Activated T-cell treated with anti-CD3 and anti-CD28 coated beads for 24 hours (primary cell): ENCODE measurements at regions not wholly inside any gene's neighbourhood (a gene's known extent, or its start where the extent isn't known, plus 50 kb on each side); places are given as distances from the start of the nearest gene placed in this dataset.
"Not testable (repeated sequence)": the region's sequence is repeated elsewhere in the genome, so short reads cannot be mapped to it uniquely, and the experiment has no call there.

ENCODE experiments used
- DNase-seq: peaks from one replicate; pipeline ENCODE4 v3.0.0-alpha.2; 2020; ENCODE audit warnings: low read depth

DNA sequence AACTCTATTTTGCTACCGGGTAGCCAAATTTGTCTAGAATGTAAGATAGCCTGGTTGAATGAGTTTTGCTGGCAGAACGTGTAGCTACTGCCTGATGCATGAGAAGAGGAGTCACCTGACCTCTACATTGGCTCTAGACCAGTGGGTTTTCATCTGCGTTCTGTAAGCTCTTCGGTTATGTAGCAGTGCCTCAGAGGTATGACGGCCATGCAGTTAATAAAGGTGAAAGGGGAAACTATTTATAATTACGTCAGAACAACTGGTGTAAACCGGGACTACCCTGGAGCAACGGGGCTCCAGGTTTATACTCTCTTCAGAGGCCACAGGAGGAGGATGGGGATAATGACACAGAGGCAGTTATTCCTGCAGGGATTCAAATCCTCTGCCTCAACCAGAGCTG lies 173.4 kb upstream of the KITLG start:
- no peak for DNase-seq

DNA sequence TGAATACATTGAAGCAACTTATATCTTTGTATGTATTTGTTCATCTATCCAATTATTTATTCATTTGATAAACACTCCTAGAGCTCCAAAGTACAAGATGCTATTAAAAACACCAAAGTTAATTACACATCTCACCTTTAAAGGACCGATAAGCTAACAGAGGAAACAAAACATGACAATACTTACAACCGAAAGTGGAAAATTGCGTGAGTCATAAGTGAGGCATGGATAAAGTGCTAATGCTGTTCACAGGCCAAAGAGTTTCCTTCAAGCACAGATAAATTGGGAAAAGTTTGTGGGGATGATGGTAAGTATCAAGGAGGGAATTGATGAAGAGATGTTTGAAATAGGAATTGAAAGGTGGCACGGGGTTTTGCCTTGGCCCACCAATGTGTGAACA lies 172.8 kb upstream of the KITLG start:
- DNase-seq: no peak

DNA sequence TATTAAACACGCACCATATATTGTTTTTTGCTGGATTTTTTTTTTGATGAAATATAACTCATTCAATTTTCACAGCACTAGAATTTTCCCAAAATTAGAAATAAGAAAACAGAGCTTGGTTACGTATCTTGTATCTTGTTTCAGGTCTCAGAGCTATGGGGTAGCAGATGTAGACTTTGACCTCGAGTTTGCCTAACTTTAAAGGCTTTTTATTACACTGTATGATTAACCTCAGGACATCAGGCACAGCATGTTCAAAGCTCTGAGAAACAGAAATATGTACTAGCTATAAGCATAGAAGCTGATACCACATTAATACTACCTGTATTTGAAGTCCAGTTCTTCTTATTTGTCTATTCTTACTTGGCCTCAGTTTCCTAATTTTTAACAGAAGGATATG lies 171.9 kb upstream of the KITLG start:
- DNase-seq: no peak

DNA sequence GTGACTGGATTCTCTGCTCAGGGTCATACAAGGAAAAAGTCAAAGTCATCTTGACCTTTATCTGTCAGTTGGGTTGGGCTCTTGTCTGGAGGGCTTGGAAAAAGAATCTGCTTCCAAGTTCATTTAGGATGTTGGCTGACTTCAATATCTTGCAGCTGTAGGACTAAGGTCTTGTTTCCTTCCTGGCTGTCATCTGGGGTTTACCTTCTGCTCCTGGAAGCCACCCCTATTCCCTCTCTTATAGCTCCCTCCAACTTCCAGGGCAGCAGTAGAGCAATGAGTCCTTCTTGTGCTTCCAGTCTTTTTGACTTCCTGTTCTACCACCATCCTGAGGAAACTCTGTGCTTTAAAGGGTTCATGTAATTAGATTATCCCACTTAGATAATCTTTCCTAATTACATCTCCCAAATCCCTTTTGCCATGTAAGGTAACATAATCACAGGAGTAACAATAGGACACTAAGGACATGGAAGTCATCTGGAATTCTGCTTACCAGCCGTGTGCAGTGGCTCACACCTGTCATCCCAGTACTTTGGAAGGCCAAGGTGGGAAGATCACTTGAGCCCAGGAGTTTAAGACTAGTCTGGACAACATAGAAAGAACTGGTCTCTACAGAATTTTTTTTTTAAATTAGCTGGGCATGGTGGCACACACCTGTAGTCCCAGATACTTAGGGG lies 170.7 kb upstream of the KITLG start:
- no peak for DNase-seq

DNA sequence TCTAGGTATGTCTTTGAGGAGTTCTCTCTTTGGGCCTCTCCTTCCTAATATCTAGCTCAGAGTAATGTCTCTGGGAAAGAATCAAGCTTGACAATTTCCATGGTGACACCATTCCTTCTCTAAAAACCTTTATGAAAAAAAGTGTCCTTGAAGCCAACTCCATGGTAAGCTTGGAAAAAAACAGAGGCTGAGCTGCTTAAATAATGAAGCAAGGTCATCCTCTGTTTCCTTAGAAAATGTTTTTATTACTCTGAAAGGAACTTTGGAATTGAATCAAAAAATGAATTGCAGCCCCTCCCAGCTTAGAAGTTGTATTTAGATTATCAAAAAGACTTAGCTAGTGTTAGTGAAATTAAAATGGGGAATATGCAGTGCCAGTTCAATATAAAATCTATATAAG lies 166.1 kb upstream of the KITLG start:
- no peak for DNase-seq

DNA sequence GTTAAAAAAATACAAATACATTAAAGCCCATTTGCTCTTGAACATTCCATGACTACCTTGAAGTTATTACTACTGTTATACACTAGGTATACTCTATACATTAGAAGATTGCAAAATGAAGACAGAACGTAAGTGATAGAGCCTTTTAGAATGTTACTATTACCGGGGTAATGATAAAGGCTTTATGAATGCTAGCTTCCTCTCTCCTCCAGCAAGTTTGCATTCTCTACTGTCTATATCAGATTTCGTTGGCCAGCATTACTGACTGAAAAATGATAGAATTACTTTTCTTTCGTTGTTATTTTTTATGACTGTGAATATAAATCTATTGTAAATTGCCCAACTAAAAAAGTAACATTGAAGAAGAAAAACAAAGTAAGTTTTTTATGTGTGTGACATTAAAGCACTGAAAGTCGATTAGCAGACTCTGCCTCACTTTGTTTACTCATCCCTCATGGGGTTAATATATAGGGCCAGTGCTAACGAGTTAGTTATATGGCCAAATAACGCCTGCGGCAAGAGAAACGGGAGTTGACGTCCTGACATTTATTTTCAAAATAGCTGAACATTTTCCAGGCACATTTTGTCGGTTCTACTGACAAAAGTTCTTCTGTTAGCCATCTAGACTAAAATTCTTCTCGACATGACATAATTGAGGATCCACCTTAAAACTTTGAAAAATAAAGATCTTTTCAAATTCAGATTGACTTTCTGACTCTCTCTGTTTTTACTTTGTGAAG lies 163.8 kb upstream of the KITLG start:
- DNase-seq: no peak

DNA sequence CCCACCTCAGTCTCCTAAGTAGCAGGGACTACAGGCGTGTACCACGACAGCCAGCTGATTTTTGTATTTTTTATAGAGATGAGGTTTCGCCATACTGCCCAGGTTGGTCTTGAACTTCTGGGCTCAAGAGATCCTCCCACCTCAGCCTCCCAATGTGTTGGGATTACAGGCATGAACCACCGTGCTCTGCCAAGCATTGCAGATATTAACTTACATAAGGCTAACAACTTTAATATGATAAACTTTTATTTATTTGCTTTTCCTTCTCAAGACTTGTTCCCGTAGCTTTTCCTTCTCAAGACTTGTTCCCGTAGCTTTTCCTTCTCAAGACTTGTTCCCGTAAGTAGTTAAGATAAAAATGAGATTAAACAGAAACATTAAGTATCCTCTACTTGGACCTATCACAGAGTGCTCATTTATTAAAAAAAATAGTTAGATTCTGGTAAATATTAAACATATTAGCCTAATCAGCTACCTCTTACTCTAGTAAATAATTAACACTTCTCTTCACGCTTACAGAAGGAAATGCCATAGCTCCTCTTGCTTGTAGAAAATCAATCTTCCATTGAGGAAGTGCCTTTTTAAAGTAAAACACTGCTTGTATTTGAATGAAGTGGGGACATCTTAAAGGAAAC lies 157.7 kb upstream of the KITLG start:
- no peak for DNase-seq

DNA sequence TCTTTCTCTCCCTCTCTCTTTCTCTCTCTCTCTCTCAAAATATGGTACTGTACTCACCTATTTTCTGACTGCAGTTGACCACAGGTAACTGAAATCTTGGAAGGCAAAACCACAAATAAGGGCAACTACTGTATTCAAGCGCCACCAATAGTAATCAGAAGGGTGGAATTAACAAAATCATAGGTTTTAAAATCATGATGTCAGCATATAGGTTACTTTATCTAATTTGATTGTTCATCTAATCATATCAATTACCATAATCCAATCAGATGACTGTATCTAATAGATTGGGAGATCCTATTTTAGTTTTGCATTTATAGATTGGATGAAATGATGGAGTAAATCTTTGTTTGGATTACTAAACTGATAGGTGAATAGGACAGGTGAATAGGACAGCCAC lies 155.8 kb upstream of the KITLG start:
- no peak for DNase-seq

DNA sequence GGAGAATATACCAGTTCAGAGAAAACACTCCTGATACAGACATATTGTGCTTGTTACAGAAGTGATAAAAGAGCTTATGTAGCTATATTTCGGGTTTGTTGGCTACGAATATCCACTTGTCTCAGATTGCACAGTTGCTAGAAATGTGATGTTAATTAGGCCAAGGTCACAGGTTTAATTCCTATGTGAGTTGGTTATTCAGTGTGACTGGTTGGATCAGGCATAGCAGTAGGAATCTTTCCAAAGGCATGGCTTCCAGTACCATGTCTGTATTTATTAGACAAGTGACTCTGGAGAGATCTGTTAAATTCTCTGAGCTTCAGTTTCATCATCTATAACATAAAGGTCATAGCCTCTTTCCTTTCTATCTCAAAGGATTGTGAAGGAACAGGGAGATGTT lies 152.7 kb upstream of the KITLG start:
- DNase-seq: no peak

DNA sequence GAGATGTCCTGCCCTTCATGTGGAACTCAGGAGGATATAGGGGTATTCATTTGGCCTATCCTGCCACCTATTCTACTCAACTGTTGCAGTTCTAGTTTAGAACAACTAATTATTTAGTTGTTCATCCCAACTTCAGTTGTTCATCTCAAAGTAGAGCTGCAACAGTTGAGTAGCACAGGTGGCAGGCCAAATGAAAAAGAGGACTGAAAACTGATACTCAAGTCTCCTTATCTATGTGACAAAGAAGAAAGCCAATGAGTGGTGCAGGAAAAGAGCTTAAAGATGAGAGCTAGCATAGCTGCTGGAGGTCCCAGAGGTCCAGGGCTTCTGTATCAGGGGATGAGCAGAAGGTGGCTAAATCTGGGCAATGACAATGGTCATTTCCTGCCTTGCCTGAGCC lies 148.9 kb upstream of the KITLG start:
- no peak for DNase-seq

DNA sequence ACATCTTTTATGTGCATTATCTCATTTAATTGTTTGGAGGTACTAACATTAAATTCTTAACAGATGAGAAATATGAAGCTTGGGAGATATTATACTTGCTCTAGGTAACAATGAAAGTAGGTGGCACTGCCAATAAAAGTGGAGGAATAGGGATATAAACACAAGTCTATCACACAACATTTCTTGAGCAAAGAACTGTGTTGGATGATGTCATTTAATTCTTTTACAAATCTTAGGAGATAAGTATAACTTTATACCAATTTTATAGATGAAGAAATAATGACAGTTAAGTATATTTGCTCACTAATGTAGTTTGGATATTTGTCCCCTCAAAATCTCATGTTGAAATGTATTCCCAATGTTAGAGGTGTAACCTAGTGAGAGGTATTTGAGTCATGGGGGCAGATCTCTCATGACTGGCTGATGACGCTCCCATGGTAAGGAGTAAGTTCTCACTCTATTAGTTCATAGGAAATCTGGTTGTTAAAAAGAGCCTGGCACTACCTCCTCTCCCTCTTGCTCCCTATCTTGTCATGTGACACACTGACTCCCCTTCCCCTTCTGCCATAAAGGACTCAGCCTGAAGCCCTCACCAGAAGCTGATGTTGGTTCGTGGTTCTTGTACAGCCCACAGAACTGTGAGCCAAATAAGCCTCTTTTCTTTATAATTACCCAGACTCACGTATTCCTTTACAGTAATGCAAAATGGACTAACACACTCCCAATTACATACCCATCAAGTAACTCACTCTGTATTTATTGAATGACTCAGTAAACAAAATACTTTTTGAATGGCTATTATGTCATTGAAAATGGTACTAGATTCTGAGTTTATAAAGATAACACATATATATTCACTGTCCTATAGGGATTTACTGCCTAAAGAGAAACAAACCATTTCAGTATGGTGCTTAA lies 146.8 kb upstream of the KITLG start:
- DNase-seq: no peak

DNA sequence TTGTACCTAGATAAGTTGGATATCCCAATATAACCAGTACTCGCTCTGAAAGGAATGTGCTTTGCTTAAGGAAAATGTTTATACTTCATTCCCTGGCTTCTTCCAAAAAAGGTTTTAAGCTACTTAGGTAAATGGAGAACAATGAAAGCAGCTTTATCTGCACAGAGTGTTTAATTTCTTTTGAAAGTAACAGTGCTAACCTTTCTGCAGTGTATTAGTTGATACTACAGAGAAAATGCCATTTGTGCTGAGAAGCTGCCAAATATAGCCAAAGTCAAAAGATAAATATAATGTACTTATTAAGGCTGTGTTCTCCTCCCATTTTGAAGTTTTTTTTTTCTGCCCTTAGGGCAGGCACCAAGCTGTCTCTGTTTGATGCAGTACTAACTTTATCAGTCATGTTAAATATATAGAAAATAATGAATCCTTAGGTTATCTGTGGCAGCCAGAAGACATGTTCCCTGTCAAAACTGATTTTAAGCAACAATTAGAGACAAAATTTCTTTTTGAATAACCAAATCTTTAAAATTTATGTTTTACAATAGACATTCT lies 145.4 kb upstream of the KITLG start:
- DNase-seq: no peak

DNA sequence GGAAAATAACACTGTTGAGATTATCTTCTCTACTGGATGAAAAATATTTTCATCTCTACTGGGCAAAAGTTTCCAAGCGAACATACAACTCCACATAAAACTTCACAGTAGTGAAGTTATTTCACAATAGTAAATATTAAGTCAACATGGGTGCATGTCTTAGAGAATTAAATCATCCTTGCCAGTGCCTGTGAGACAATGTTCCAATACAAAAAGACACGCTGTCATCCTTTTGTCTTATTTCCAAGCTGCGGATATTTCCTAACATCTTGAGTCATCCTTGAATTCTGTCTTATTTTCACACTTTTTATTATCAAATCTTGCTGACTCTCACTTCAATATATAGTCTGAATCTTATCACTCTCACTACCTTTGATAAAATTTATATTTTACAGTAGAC lies 142.9 kb upstream of the KITLG start:
- DNase-seq: no peak

DNA sequence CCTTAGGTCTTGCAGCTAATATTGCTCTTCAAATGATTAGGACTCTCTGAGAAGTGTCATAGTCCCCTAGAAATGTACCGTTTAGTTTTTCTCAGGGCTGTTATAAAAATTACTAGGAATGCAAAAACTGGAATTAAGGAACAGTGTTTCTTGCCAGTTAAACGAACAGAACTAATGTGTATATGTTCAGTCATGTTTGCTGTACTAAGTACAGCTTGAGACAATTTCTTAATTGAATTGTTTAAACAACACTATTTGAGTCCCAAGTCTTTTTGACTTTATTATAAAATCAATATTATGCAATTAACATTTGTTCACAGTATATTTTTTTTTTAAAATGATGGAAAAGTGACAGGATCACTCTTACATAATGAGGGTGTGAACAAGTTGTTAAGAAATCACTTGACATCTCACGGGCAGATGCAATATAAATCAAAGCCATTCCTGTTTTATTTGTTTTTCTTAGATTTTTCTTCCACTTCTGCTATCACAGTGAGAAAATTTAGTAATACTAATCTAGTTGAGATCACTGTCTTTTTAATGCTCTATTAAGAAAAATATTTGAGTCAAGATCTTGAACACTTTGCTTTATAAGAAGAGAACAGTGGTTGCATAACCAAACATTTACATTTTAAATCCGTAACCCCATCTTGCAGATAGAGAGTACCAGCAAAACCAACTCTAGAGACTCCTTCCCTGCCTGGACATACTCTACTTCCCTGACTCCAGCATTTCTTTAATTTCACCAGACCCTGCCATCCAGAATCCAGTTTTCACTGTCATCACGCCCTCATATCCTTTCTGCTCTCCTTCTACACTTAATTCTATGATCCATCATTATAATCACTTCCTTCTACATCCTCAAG lies 140.7 kb upstream of the KITLG start:
- DNase-seq: no peak

DNA sequence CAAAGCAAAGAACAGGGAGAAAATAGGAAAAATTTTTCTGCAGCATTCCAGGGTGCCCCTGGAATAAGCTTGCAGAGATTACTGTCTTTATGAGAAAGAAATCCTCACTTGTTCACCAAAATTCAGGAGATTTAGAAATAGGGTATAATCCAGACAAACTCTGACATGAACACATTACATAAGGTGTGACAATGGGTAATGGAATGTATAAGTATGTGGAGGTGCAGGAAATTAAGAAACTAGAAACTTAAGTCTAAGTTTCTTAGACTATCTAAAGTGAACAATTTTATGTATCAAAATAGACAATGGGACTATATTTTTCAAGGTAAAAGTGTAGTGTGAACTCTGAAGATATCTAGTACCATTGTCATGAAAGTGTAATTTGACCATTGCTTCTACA lies 140.0 kb upstream of the KITLG start:
- DNase-seq: no peak

DNA sequence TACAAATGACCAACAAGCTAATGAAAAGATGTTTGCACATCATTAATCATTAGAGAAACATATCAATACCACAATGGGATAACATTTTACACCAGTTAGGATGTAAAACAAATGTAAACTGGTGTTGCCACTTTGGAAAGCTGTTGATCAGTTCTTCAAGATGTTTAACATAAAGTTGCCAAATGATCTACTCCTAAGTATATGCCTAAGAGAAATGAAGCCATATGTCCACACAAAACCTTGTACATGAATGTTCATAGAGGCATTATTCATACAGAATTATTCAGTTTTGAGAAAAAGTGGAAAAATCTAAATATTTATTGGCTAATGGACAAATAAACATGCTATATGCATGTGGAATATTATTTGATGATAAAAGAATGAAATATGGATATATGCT lies 136.9 kb upstream of the KITLG start:
- no peak for DNase-seq

DNA sequence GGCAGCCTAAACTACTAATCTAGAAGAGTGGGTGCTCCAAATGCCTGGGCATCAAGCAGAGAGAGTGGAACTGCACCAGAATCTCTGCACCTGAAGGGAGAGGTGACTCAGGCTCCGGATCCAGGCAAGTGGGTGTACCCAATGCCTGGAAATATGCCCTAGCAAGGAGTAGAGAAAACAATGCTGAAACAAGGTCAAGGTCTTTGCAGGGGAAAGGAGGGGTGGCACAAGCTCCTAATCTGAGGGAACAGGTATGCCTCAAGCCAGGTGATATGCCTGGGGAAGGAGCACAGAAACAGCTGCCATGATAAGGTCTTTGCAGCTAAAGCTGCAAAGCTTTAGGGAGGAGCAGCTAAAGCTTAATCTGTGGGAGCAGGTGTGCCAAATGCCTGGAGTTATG lies 136.0 kb upstream of the KITLG start:
- no peak for DNase-seq

DNA sequence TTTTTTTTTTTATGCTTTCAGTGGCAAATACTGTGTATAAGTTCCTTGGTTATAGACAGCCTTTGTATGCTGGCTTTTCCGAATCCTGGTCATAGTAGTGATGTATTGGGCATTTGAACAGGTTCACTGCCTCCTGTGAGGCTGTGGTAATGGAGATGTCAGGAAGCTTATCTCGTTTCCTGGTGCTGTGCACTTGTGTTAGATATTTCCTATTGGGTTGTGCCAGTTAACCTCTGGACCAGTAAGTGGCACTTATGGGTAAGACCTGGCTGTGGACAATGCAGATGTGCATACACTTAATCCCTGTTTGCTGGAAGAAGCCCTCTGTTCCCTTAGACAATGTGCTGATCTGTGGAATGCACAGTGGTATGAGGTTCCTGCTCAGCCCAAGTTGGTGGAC lies 135.4 kb upstream of the KITLG start:
- DNase-seq: no peak

DNA sequence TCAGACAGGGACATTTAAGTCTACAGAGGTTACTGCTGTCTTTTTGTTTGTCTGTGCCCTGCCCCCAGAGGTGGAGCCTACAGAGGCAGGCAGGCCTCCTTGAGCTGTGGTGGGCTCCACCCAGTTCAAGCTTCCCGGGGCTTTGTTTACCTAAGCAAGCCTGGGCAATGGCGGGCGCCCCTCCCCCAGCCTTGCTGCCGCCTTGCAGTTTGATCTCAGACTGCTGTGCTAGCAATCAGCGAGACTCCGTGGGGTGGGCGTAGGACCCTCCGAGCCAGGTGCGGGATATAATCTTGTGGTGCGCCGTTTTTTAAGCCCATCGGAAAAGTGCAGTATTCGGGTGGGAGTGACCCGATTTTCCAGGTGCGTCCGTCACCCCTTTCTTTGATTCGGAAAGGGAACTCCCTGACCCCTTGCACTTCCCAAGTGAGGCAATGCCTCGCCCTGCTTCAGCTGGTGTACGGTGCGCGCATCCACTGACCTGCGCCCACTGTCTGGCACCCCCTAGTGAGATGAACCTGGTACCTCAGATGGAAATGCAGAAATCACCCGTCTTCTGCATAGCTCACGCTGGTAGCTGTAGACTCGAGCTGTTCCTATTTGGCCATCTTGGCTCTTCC lies 134.1 kb upstream of the KITLG start:
- not testable (repeated sequence) for DNase-seq

DNA sequence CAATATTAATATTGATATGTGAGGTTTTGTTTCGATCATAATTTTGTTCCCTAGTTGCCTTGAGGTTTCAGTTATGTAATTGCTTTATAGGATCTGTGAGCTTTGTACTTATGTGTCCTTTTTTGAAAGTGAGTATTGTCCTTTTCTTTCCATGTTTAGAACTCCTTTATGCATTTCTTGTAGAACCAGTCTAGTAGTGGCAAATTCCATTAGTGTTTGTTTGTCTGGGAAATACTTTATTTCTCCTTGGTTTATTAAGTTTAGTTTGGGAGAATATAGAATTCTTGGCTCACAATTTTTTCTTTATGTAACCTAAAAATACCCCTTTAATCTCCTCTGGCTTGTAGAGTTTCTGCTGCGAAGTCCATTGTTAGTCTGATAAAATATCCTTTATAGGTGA lies 127.5 kb upstream of the KITLG start:
- no peak for DNase-seq

DNA sequence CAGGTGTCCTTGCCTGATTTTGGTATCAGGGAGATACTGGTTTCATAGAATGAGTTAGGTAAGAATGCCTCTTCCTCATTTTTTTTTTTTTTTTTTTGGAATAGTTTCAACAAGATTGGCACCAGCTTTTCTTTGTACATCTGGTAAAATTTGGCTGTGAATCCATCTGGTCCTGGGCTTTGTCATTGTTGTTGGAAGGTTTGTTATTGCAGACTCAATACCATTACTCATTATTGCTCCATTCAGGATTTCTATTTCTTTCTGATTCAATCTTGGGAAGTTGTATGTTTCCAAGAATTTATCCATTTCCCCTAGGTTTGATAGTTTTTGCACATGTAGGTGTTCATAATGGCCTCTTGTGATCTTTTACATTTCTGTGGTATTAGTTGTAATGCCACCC lies 126.0 kb upstream of the KITLG start:
- no peak for DNase-seq
